WTC11 (cell line): ENCODE measurements at regions not wholly inside any gene's neighbourhood (a gene's known extent, or its start where the extent isn't known, plus 50 kb on each side); places are given as distances from the start of the nearest gene placed in this dataset.

Experiments
- ATAC-seq: fragments of 200-7000 bp; cut with Tn5 transposase; 2 replicates; pipeline ENCODE4 v1.10.0; 2021; ENCODE audit warnings: mild to moderate bottlenecking, moderate library complexity
- CTCF ChIA-PET: fragments of 300-600 bp; sonication (Branson Sonifier 250); formaldehyde crosslinking; loops from one replicate; lab custom pipeline; 2021; ENCODE audit warnings: antibody characterized with exemption; lab: Charles Lee
- POLR2A ChIA-PET: fragments of 350-600 bp; sonication (Branson Sonifier 250); formaldehyde crosslinking; loops from one replicate; lab custom pipeline; 2021; ENCODE audit warnings: antibody characterized with exemption; lab: Charles Lee
- DNase-seq: peaks from one replicate; pipeline ENCODE4 v3.0.0; 2021; ENCODE audit warnings: low spot score
- H3K27ac Mint-ChIP-seq: 2 replicates; pipeline ENCODE4 v1.8.0; 2021; ENCODE audit warnings: mixed read lengths
- H3K27me3 Mint-ChIP-seq: 2 replicates; pipeline ENCODE4 v1.8.0; 2021; ENCODE audit warnings: low read depth, mild to moderate bottlenecking, moderate library complexity, mixed read lengths
- H3K36me3 Mint-ChIP-seq: 2 replicates; pipeline ENCODE4 v1.8.0; 2021; ENCODE audit warnings: mixed read lengths
- H3K4me1 Mint-ChIP-seq: 2 replicates; pipeline ENCODE4 v1.8.0; 2022; ENCODE audit warnings: mixed read lengths
- H3K4me3 Mint-ChIP-seq: 2 replicates; pipeline ENCODE4 v1.8.0; 2021; ENCODE audit warnings: mild to moderate bottlenecking, moderate library complexity, mixed read lengths
- H3K9me3 Mint-ChIP-seq: 2 replicates; pipeline ENCODE4 v1.8.0; 2021; ENCODE audit warnings: mixed read lengths
- CDX4 ChIP-seq: fragments of 250-450 bp; sonication (Bioruptor Pico); IDR thresholded peaks from 2 replicates; pipeline ENCODE4 v1.9.0; 2021; ENCODE audit warnings: moderate library complexity, mild to moderate bottlenecking, inconsistent platforms, borderline replicate concordance
- FOXP4 ChIP-seq: sonication (generic); formaldehyde crosslinking; IDR thresholded peaks from 2 replicates; pipeline ENCODE4 v1.8.0; 2022; ENCODE audit warnings: mild to moderate bottlenecking, missing genetic modification reagents
- IRF1 ChIP-seq: sonication (generic); formaldehyde crosslinking; IDR thresholded peaks from 2 replicates; pipeline ENCODE4 v1.8.0; 2023; ENCODE audit warnings: missing genetic modification reagents
- KAT7 ChIP-seq: sonication (generic); formaldehyde crosslinking; IDR thresholded peaks from 2 replicates; pipeline ENCODE4 v1.8.1; 2023; ENCODE audit warnings: missing genetic modification reagents, mild to moderate bottlenecking, borderline replicate concordance
- NFE2L1 ChIP-seq: sonication (generic); formaldehyde crosslinking; IDR thresholded peaks from 2 replicates; pipeline ENCODE4 v1.8.1; 2023; ENCODE audit warnings: missing genetic modification reagents
- NR2C2 ChIP-seq: sonication (generic); formaldehyde crosslinking; IDR thresholded peaks from 2 replicates; pipeline ENCODE4 v1.8.0; 2022; ENCODE audit warnings: mild to moderate bottlenecking, missing genetic modification reagents
- SMAD4 ChIP-seq: sonication (generic); formaldehyde crosslinking; IDR thresholded peaks from 2 replicates; pipeline ENCODE4 v1.8.0; 2022; ENCODE audit warnings: mild to moderate bottlenecking, missing genetic modification reagents
- TEAD4 ChIP-seq: sonication (generic); formaldehyde crosslinking; IDR thresholded peaks from 2 replicates; pipeline ENCODE4 v1.8.0; 2022; ENCODE audit warnings: mild to moderate bottlenecking, missing genetic modification reagents
- ZBTB43 ChIP-seq: sonication (generic); formaldehyde crosslinking; IDR thresholded peaks from 2 replicates; pipeline ENCODE4 v1.8.1; 2023; ENCODE audit warnings: mild to moderate bottlenecking, missing genetic modification reagents
- ZNF232 ChIP-seq: sonication (generic); formaldehyde crosslinking; IDR thresholded peaks from 2 replicates; pipeline ENCODE4 v1.8.0; 2022; ENCODE audit warnings: mild to moderate bottlenecking, missing genetic modification reagents
- ZNF263 ChIP-seq: sonication (generic); formaldehyde crosslinking; IDR thresholded peaks from 2 replicates; pipeline ENCODE4 v1.8.1; 2022; ENCODE audit warnings: low read depth, mild to moderate bottlenecking, moderate library complexity, missing genetic modification reagents
- ZNF396 ChIP-seq: fragments of 250-450 bp; sonication (Bioruptor Pico); IDR thresholded peaks from 2 replicates; pipeline ENCODE4 v1.8.0; 2021; ENCODE audit warnings: mild to moderate bottlenecking, moderate library complexity, borderline replicate concordance
- ZNF416 ChIP-seq: fragments of 250-450 bp; sonication (Bioruptor Pico); IDR thresholded peaks from 2 replicates; pipeline ENCODE4 v1.9.0; 2021; ENCODE audit warnings: mild to moderate bottlenecking, inconsistent platforms
- ZNF532 ChIP-seq: fragments of 250-450 bp; sonication (Bioruptor Pico); IDR thresholded peaks from 2 replicates; pipeline ENCODE4 v1.9.0; 2021; ENCODE audit warnings: mild to moderate bottlenecking, borderline replicate concordance

- ChIA-PET CTCF (no interaction called here), POLR2A (no interaction called here)
- H3K27me3 Mint-ChIP-seq = no peaks in the 10 kb centered on the region
- no peak for DNase-seq
- no peak overlapping the region for H3K27ac Mint-ChIP-seq
- no peak overlapping the region for H3K4me3 Mint-ChIP-seq
- ATAC-seq = no peak
- no peaks in the 10 kb centered on the region for H3K9me3 Mint-ChIP-seq
- H3K36me3 Mint-ChIP-seq = no peaks in the 10 kb centered on the region
- H3K4me1 Mint-ChIP-seq = no peaks in the 10 kb centered on the region
- TF ChIP-seq ZNF416 = no peak
- TF ChIP-seq IRF1 = no peak
Observed at GRCh38 chr5:19200251-19200650, 787.7 kb downstream of the CDH18 start.

GRCh38 chr5:19208397-19208796 is 779.6 kb downstream of the CDH18 start:
- Mint-ChIP-seq H3K27me3 (no peaks in the 10 kb centered on the region), H3K36me3 (no peaks in the 10 kb centered on the region), H3K27ac (no peak overlapping the region), H3K4me3 (no peak overlapping the region), H3K9me3 (peaks cover 3% of the 10 kb centered on the region; the same call in 1 of the 2 replicates), H3K4me1 (no peaks in the 10 kb centered on the region)
- ChIA-PET POLR2A (no interaction called here), CTCF (no interaction called here)
- TF ChIP-seq KAT7 (CRISPR knock-in tag) (no peak), ZNF232 (CRISPR knock-in tag) (no peak), ZNF532 (CRISPR knock-in tag) (no peak), ZNF396 (CRISPR knock-in tag) (no peak)
- ATAC-seq (no peak), DNase-seq (no peak)

- H3K9me3 Mint-ChIP-seq = peaks cover 3% of the 10 kb centered on the region; the same call in 1 of the 2 replicates
- ChIA-PET CTCF (no interaction called here), POLR2A (no interaction called here)
- H3K4me3 Mint-ChIP-seq = no peak overlapping the region
- ATAC-seq (no peak), DNase-seq (no peak)
- no peaks in the 10 kb centered on the region for H3K4me1 Mint-ChIP-seq
- H3K27ac Mint-ChIP-seq = no peak overlapping the region
- no peaks in the 10 kb centered on the region for H3K36me3 Mint-ChIP-seq
- H3K27me3 Mint-ChIP-seq = no peaks in the 10 kb centered on the region
- TF ChIP-seq TEAD4 (CRISPR knock-in tag) (no peak), ZBTB43 (CRISPR knock-in tag) (no peak), SMAD4 (CRISPR knock-in tag) (no peak), IRF1 (no peak), NR2C2 (CRISPR knock-in tag) (no peak), NFE2L1 (CRISPR knock-in tag) (no peak), FOXP4 (no peak), ZNF263 (CRISPR knock-in tag) (no peak), CDX4 (CRISPR knock-in tag) (no peak)
Observed at GRCh38 chr5:19210886-19211285, 777.1 kb downstream of the CDH18 start.
